NCI-H128 (cell line): ENCODE measurements at regions not wholly inside any gene's neighbourhood (a gene's known extent, or its start where the extent isn't known, plus 50 kb on each side); places are given as distances from the start of the nearest gene placed in this dataset.
"Not testable (repeated sequence)": the region's sequence is repeated elsewhere in the genome, so short reads cannot be mapped to it uniquely, and the experiment has no call there.

Source experiments
- DNase-seq: peaks from one replicate; lab custom pipeline; 2025; ENCODE audit not compliant: unreplicated experiment; lab: John Stamatoyannopoulos, UW

DNA sequence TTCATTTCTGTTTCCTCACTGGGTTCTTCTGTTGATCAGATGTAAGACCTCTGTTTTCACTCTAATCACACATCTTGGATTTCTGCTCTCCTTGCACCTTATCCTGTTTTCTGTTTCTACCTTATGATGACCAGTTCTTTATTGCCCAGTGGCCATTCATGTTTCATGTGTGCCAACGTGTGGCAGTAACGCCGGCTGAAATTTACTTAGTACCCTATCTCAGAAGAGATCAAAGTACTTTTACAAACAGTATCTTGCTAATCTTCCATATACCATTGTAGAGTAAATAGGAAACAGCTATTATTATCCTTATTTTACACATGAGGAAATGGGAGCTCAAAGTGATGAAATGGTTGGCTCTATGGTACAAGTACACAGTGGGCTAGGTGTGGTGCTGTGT, 74.0 kb downstream of the GATA3 start:
- no peak for DNase-seq

DNA sequence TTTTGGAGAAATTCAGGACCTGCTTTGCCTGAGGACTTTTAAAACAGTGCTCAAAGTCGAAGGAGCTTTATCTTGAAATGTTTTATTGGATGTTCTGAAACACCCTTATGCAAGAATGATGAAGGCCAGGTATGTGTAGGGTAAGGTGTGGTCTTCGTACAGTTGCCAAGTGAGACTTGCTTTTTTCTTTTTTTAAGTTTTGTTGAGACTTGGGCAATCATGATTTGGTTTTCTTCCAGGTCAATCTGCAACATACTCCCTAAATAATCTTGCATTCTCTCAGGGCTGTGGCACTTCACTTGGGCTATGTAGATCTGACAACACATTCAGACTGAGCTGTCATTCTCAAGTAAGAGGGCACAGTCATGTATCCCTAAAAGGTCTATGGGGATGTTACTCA, 75.0 kb downstream of the GATA3 start:
- DNase-seq = no peak

DNA sequence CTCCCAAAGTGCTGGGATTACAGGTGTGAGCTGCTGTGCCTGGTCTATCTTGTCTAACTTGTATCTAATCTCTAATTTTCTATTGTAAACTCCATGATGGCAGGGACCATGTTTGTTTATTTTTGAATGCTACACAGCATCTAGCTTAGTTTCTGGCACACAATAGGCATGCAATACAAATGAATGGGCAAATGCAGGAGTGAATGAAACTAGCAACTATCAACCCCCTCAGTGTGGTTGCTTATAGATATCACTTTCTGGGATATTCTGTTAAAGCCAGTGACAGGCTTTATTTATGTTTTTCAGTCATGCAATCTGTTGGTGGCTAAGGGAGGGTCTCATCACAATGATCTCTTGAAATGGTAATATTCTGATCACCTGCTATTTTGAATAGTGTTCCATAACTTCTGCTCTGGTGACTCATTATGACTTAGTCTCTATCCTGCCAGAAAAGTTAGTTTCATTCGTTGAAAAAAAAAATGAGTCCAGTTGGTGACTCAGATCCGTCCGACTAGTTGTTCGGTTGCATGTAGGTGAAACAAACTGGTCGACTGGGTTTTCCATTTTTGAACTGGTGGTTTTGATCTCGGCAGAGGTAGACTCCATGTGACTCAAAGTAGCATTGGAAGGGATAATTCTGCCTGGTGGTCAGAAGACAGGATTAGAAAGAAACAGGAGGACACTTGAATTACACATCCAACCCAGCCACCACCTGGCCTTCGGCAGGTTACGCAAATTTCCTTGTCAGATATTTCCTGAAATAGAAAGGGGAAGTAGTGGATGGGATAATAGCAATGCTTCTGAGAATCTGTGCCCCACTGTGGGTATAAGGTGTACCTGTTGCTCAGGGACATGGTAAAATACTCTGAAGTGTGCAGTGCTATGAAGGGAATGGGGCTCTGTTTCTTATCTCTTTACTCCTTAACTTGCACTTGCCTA, 76.8 kb downstream of the GATA3 start:
- no peak for DNase-seq

DNA sequence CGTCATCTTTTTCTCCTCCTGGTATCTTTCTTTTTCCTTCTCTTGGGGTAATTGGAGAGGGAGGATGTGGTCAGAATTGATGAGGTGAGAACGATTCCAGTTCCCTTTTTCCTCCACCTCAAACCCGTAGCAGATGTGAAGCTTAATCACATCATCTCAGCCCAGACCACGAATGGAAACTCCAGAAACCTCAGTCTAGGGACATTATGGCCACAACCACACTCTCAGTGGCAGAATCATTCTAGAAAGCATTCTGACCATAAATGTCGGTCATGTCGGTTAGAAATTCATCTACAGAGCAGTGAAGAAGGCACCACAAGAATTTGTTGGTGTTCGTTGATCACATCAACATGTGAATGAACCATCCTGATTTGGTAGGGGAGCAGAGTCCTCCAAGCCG, 78.7 kb downstream of the GATA3 start:
- DNase-seq = no peak

DNA sequence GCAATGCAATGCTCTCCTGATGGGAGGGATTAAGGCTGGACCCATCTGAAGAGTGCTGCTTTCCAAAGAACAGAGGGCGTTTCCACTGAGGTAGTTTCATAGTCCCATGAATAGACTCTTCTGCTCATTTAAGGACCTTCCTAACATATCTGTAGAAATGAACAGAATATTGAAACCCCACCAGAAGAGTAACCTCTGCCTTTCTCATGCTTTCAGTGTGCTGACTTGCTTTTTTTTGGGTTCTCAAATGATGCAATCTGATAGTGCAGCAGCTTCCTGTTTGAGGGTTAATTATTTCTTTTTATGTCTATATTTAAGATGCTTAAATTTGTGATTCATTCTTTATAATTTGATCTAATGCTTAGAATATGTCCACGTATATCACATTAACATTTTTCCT, 82.2 kb downstream of the GATA3 start:
- no peak for DNase-seq

DNA sequence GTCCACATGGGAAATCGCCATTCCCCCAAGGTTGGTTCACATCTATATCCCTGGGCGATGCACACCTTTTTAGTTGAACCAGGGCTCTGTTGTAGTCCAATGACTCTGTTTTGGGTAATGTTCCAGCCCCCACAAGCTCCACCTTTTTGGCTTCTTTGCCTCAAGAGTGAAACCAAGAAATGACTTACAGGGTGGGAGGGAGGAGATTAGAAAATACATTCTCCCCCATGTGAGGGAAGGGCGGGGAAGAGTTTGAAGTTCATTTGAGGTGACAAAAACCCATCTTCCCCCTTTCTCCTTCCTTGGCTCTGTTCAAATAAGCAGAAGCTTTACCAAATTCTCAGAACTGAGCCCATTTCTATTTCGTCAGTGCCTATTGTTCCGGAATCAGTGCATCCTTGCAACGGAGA, 82.8 kb downstream of the GATA3 start:
- no peak for DNase-seq

DNA sequence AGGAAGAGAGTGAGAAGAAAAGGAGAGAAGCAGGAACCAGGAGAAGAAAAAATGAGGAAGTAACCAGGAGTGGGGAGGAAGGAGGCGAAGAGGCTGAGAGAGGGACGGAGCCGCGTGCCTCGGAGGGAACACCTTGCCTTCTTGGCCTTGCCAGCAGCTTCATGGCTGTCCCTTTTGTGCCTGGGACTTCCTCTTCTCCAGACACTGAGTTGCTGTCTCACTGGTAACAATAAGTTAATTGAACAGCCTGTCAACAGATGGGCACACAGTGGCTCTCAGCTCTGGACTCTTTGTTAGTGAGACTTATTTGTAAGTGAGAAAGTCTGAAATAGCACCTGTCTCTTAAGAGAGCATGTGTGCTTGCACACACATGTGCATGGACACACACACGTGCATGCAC, 83.2 kb downstream of the GATA3 start:
- DNase-seq = no peak

DNA sequence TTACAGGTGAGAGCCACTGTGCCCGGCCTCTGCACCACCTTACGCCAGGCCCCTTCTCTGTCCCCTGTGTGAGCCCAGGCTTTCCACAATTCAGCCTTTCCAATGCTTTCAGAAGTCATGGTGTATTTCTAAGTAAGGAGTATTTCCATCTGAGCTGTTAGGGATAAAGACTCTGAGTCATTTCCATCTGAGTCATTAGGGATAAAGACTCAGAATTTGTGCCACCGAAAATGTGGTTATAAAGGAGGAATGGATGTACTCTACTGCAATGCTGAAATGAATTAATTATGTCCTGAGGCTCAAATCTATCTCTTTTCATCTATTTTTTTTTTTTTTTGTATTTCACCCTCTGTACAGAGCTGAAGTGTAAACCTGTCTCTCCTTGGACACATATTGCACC, 84.0 kb downstream of the GATA3 start:
- DNase-seq = no peak

DNA sequence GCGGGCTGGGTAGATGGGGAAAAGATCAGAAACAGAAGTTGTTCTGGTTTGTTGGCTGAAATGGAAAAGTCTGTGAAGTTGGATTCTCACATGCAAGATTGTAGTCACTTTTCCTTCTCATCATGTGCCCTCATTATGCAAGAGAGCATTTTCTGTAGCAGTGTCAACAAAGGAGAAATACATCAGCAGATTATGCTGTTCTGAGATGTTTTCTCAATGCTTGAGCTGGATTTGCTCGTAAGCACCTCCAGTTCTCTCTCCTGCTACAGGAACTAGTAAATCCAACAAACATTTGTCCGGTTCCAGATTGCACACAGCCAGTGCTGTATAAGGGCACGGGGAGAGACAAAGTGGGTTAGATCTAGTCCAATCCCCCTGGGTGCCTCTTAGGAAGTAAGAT, 90.0 kb downstream of the GATA3 start:
- no peak for DNase-seq

DNA sequence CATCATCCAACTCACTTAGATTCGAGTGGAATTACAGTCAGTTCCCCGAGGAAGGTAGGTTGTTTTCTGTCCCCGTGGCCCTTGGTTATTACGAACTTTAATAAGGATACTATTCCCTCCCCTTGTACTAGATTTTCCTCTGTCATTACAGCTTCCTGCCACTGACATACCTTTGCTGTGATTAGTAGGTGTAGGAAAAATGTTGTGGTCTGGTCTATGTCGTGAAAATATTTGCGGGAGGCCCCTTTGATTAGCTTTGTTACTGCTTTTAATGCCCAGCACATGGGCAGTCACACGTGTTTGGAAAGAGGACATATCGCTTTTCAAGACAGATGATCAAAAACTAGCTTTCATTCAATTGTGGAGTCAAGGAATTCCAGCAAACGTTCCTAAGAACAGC, 92.2 kb downstream of the GATA3 start:
- no peak for DNase-seq

DNA sequence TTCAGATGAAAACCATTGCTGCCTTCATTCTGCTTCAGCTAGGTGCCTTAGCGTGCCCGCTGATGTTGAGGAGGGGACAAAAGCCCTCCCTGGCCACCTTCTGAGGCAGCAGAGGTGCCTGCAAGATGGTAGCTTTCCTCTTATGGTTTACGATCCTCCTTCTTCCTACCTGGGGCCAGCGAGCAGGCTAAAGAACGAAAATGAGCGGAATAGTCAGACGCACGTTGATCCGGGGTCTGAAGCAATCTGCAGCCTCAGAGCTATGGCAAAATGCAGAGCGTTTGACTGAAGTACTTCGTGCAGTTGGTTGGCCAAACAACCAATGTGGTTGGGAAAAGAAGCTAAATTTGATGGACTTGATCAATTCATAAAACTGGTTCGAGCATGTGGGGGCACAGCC, 95.5 kb downstream of the GATA3 start:
- no peak for DNase-seq

DNA sequence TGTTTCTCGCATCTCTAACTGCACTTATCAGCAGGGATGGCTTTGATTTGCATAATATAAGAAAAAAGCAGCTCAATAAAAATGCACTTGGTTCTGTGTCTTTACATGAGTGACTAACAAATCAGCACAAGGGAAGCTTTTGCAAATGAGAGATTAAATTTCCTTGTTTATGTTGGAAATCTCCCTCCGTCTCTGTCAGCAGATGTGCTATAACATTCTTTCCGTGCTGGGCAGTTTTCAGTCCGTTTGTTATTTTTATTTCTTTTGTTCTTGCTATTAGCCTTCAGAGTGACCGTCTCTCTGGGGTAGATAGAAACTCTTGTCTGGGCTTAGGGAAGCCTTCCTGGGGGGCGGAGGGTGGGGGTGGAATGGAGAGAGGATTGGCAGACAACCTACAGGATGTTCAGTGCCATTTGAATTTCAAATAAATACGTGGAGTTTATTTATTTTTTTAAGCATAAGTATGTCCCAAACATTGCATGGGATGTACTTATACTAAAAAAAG, 96.0 kb downstream of the GATA3 start:
- no peak for DNase-seq

DNA sequence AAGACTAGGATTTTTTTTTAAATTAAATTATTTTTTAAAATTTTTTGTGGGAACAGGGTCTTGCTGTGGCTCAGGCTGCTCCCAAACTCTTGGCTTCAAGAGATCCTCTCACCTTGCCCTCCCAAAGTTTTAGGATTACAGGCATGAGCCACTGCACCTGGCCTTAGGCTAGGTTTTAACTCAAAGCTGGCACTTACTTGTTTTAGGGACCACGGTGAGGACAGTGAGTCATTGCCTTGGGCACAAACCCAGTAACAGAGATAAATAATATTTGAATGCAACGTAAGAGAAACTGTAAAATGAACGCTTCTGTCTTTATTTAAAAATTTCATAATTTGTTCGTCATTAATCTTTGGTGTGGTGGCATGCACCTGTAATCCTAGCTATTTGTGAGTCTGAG, 96.6 kb downstream of the GATA3 start:
- DNase-seq = no peak

DNA sequence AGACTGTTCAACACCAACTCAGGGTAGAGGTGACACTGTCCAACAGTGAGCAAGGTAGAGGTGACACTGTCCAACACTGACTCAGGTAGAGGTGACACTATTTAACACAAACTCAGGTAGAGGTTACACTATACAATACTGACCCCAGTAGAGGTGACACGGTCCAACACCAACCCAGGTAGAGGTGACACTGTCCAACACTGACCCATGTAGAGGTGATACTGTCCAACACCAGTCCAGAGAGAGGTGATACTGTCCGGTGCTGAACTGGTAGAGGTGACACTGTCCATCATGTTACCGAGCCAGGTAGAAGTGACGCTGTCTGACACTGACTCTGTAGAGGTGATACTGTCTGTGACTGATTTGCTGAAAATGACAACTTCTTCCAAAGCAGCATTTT, 102.4 kb downstream of the GATA3 start:
- no peak for DNase-seq

DNA sequence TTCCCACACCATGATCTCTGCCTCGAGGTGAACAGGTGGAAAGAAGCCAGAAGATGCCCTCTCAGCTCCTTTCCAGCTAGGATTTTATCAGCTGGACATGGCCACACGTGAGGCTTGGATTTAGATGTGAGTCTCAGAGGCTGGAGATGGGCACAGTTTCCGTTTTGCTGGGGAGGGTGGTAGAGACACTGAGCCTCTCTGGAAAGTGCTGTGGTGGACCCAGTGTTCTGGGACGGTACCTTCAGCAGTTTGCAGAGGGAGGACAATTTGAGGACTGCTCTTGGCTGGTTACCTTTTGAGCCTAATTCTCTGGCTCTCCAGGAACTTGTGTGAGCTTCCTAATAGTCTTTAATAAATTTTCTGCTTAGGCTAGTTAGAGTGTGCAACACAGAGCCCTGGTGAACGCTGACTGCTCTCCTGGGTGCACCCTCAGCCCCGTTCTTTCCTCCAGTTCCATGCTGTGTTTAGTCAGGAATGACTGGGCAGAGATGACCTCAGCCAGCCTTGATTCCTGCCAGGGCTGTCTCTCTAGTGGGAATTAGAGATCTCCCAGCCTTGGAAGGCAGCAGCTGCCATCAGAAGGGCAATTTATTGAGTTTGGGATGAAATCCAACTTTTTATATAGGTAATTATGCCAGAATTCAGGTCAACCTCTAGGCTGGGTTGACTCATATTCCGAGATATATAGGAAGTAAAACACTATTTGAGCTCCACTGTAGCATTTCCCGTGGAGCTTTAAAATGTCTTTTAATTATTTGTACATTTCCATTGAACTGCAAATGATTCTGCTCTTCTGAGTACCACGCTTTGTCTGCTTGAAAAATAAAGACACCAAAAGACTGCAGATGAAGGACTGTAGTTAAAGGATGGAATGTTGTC, 103.9 kb downstream of the GATA3 start:
- no peak for DNase-seq

DNA sequence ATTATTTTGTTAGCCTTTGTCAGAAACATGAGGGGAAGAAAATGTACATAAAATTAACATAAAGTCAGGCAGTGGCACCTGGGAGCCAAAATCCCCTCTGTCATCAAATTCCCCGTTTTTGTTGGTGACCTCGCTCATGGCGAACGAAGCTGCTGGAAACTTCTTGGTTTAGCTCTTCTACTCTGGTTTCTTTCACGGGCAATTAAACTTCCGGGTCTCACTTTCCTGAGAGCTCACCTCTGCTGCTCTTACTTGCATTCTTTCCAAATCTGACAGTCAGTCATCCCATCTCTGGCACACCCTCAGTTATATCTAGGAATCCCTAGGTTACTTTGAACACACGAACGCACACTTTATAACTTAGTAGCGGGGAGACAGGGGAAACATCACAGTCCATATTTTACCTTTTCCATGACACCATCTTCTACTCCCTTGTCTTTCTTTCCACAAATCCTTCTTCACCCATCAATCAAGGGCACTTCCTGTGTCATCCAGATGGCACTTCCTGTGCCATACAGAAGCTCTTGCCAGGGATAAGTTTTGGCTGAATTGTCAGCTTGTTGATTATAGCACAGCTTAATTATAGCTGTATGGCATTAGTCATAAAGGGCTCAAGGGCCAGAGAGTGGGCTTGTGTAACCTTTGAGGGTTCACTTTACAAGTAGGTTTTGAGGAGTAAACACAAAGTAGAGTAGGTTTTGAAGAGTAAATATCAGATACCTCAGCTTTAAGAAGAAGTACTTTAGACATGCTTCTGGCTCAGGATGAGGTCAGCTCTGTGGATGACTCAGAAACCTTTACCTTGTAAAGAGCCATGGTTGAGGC, 105.1 kb downstream of the GATA3 start:
- DNase-seq = no peak

DNA sequence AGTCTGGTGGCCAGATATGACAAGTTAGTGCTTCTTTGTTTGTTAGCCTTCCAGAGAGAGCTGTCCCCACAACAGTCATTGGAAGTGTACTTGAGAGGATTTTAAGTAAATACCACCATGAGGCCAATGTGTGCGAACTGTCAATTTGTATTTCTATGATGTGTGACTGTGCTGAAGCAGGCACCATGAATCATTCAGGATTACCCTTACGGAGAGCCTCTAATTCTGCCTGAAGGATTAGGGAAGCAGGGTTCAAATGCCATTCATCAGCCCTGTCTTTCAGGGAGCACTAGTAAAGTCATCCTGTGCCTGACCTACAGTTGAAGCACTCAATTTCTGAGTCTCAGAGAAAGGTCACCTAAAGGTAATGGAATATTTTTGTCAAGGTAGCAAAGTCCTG, 109.3 kb downstream of the GATA3 start:
- no peak for DNase-seq

DNA sequence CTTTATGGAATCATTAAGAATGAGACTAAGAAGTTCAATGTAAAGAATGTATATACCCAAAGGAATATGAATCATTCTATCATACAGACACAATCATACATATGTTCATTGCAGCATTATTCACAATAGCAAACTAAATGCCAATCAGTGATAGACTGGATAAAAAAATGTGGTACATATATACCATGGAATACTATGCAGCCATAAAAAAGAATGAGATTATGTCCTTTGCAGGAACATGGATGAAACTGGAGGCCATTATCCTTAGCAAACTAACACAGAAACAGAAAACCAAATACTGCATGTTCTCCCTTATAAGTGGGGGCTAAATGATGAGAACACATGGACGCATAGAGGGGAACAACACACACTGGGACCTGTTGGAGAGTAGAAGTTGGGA, 110.2 kb downstream of the GATA3 start:
- not testable (repeated sequence) for DNase-seq

DNA sequence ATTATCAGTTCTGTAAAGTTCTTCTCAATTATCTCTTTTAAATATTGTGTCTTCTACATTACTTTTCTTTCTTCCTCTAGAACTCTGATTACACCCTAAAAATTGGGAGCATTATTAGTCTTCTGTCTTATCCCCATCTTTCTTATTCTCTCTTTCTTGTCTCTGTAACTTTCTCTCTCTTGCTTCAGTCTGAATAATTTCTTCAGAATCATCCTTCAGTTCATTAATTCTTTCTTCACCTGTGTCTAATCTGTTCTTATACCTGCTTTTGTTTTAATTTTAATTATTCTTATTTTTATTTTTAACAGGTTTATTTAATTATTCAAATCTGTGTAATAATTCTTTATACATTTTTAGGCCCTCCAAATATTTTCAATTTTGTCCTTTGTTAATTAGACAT, 114.3 kb downstream of the GATA3 start:
- DNase-seq = no peak

DNA sequence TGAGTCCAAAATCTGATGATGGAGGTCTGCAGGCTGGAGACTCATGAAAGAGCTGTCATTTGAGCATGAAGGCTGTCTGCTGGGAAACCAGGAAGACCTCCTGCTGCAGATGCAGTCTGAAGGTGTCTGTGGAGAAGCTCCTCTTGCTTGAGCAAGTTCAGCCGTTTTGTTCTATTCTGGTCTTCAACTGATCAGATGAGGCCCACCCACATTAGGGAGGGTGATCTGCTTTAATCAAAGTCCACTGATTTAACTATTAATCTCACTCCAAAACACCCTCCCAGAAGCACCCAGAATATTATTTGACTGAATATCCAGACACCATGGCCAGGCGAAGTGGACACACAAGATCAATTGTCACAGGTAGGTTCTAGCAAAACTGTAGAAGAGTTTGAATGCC, 116.5 kb downstream of the GATA3 start:
- DNase-seq = no peak

DNA sequence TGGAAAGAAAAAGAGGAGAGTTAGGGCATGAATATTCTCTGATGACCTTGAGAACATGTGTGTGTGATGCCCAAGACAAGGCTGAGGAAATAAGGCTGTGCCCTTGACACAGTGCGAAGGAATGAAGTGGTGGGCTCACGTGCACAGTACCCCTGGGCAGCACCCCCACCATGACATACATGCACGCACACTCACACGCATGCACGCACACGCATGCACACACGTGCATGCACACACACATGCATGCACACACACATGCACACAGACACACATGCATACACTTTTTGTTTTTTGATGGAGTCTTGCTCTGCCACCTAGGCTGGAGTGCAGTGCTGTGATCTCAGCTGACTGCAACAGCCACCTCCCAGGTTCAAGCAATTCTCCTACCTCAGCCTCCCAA, 118.1 kb downstream of the GATA3 start:
- no peak for DNase-seq
